GM18505 (cell line): ENCODE measurements at regions not wholly inside any gene's neighbourhood (a gene's known extent, or its start where the extent isn't known, plus 50 kb on each side); places are given as distances from the start of the nearest gene placed in this dataset.

Experiments
- ATAC-seq: cut with Tn5 transposase; IDR thresholded peaks from one replicate; pipeline ENCODE4 v1.9.1; 2021; ENCODE audit not compliant: unreplicated experiment
- POLR2A ChIP-seq: IDR thresholded peaks from 4 replicates; pipeline ENCODE4 v1.6.1; 2011; ENCODE audit warnings: borderline replicate concordance; ENCODE audit not compliant: insufficient read depth, insufficient read length; ENCODE audit errors: extremely low read depth

GRCh38 chr13:52934258-52934657 is 85.8 kb upstream of the PCDH8 start:
- TF ChIP-seq POLR2A = no peak

GRCh38 chr13:52933547-52934210 is 85.2 kb upstream of the PCDH8 start:
- ATAC-seq = no peak
- no peak for TF ChIP-seq POLR2A

More at GRCh38 chr13:52934258-52934657, 85.8 kb upstream of the PCDH8 start:
- no peak for ATAC-seq

GRCh38 chr13:52933099-52933498 is 84.7 kb upstream of the PCDH8 start:
- TF ChIP-seq POLR2A = no peak
- ATAC-seq = no peak

- no peak for ATAC-seq
- TF ChIP-seq POLR2A = no peak
These were observed 84.2 kb upstream of the PCDH8 start for GRCh38 chr13:52932649-52933048.

GRCh38 chr13:52931539-52932431 is 83.3 kb upstream of the PCDH8 start:
- ATAC-seq = no peak
- TF ChIP-seq POLR2A = no peak

GRCh38 chr13:52931131-52931530 is 82.7 kb upstream of the PCDH8 start:
- no peak for TF ChIP-seq POLR2A
- ATAC-seq = no peak

- no peak for ATAC-seq
- no peak for TF ChIP-seq POLR2A
These were observed 81.4 kb upstream of the PCDH8 start for GRCh38 chr13:52929846-52930245.

GRCh38 chr13:52926971-52927370 is 78.5 kb upstream of the PCDH8 start:
- ATAC-seq = no peak
- no peak for TF ChIP-seq POLR2A

- ATAC-seq = no peak
- TF ChIP-seq POLR2A = no peak
These were observed 77.4 kb upstream of the PCDH8 start for GRCh38 chr13:52925775-52926285.

GRCh38 chr13:52925251-52925650 is 76.8 kb upstream of the PCDH8 start:
- TF ChIP-seq POLR2A = no peak

GRCh38 chr13:52924289-52925148 is 76.1 kb upstream of the PCDH8 start:
- no peak for ATAC-seq
- TF ChIP-seq POLR2A = no peak

More at GRCh38 chr13:52925251-52925650, 76.8 kb upstream of the PCDH8 start:
- ATAC-seq = no peak

- ATAC-seq = no peak
- no peak for TF ChIP-seq POLR2A
These were observed 74.5 kb upstream of the PCDH8 start for GRCh38 chr13:52922961-52923360.

GRCh38 chr13:52921194-52921593 is 72.8 kb upstream of the PCDH8 start:
- peak; percentile 99 for ATAC-seq
- TF ChIP-seq POLR2A = no peak
